OCI-LY7 (cell line): ENCODE measurements at regions not wholly inside any gene's neighbourhood (a gene's known extent, or its start where the extent isn't known, plus 50 kb on each side); places are given as distances from the start of the nearest gene placed in this dataset.

ENCODE experiments used
- BruUV-seq: library from RNA; stranded (reverse); fragments of 400-500 nt; replicated peaks from 2 replicates; lab custom pipeline; 2021; lab: Mats Ljungman, UMichigan
- CTCF ChIA-PET: fragments of 300-600 bp; sonication (Branson Sonifier 250); formaldehyde crosslinking; loops from one replicate; lab custom pipeline; 2022; ENCODE audit warnings: antibody characterized with exemption; ENCODE audit not compliant: unreplicated experiment; lab: Charles Lee
- POLR2A ChIA-PET: fragments of 300-600 bp; sonication (Branson Sonifier 250); formaldehyde crosslinking; loops from one replicate; lab custom pipeline; 2022; ENCODE audit warnings: antibody characterized with exemption; lab: Charles Lee
- DNase-seq: peaks from one replicate; pipeline ENCODE4 v3.0.0-alpha.2; 2015; ENCODE audit warnings: low spot score
- H2AFZ ChIP-seq: fragments of 200-600 bp; sonication (generic), shearing (Covaris generic); 2 replicates; pipeline ENCODE4 v1.6.1; 2014; ENCODE audit warnings: mild to moderate bottlenecking, antibody characterized with exemption, low read length, moderate library complexity
- H3K27ac ChIP-seq: fragments of 200-600 bp; sonication (generic); 2 replicates; pipeline ENCODE4 v1.5.1; 2014; ENCODE audit warnings: mixed run types, low read depth, mild to moderate bottlenecking, moderate library complexity, low read length, inconsistent platforms; ENCODE audit not compliant: poor library complexity, severe bottlenecking
- H3K36me3 ChIP-seq: fragments of 200-600 bp; sonication (generic); 2 replicates; pipeline ENCODE4 v1.6.1; 2014; ENCODE audit warnings: mild to moderate bottlenecking, antibody characterized with exemption, low read length, moderate library complexity, mixed read lengths; ENCODE audit not compliant: insufficient read depth
- H3K4me1 ChIP-seq: fragments of 200-600 bp; sonication (generic); 2 replicates; pipeline ENCODE4 v1.5.1; 2014; ENCODE audit warnings: mild to moderate bottlenecking, low read length; ENCODE audit not compliant: insufficient read depth, poor library complexity, severe bottlenecking
- H3K4me2 ChIP-seq: fragments of 200-600 bp; sonication (generic); 2 replicates; pipeline ENCODE4 v1.6.1; 2014; ENCODE audit warnings: mild to moderate bottlenecking, low read length
- H3K4me3 ChIP-seq: fragments of 200-600 bp; sonication (generic); 2 replicates; pipeline ENCODE4 v1.5.1; 2014; ENCODE audit warnings: mild to moderate bottlenecking, low read depth, low read length; ENCODE audit not compliant: poor library complexity, severe bottlenecking
- H3K79me2 ChIP-seq: fragments of 200-600 bp; sonication (generic); 2 replicates; pipeline ENCODE4 v1.6.1; 2016; ENCODE audit warnings: low read depth, mild to moderate bottlenecking, low read length, moderate library complexity, mixed read lengths; ENCODE audit not compliant: insufficient read depth
- H3K9me2 ChIP-seq: fragments of 200-600 bp; sonication (generic); 2 replicates; pipeline ENCODE4 v1.6.1; 2016; ENCODE audit warnings: mild to moderate bottlenecking, low read length, mixed read lengths; ENCODE audit not compliant: insufficient read depth
- H3K9me3 ChIP-seq: fragments of 200-600 bp; sonication (generic); 2 replicates; pipeline ENCODE4 v1.6.1; 2014; ENCODE audit warnings: mild to moderate bottlenecking, mixed run types, low read length, mixed read lengths
- H4K20me1 ChIP-seq: fragments of 200-600 bp; sonication (generic); 2 replicates; pipeline ENCODE4 v1.6.1; 2014; ENCODE audit warnings: mild to moderate bottlenecking, antibody characterized with exemption, low read length, moderate library complexity, mixed read lengths; ENCODE audit not compliant: insufficient read depth
- EZH2phosphoT487 ChIP-seq: fragments of 200-600 bp; sonication (generic); IDR thresholded peaks from 2 replicates; pipeline ENCODE4 v1.6.1; 2018; ENCODE audit warnings: low read depth, borderline replicate concordance, mild to moderate bottlenecking, mixed run types, antibody characterized with exemption, low read length, moderate library complexity, mixed read lengths
- intact Hi-C: fragments of 100-400 bp; cut with micrococcal nuclease; formaldehyde crosslinking; loops from one replicate; pipeline ENCODE4 v1.10.0; 2022; ENCODE audit not compliant: unreplicated experiment
- TF ChIP-seq, protein P1 (sequence below): fragments of 200-600 bp; sonication (generic); conservative IDR thresholded peaks from 2 replicates; pipeline ENCODE4 v1.5.1; 2014; ENCODE audit warnings: mild to moderate bottlenecking, antibody characterized with exemption, low read length, moderate library complexity, mixed read lengths

DNA sequence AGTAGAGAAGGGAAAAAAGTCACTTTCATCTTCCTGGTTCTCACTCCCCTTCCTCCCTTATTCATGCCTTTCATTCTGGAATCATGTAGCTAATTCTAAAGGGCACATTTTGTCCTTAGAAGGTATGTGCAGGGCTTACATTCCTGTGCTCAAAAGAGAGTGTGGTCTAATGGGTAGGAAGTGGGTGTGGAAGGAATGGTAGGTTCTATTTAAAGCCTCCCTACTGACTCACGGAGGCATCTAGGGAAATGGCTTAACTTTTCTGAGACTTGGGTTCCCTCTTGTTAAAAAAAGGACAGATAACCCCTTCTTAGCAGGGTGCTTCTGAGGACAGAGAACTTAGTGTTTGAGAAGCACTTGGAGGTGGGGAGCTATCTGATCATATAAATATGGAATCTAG, 249.3 kb upstream of the DUSP10 start:
- Histone ChIP-seq H3K4me1 (no peaks in the 10 kb centered on the region), H3K9me2 (no peaks in the 10 kb centered on the region), H3K4me2 (no peak overlapping the region), H3K9me3 (no peaks in the 10 kb centered on the region), H4K20me1 (no peaks in the 10 kb centered on the region), H3K4me3 (no peak overlapping the region), H2AFZ (no peak overlapping the region), H3K79me2 (no peaks in the 10 kb centered on the region), H3K27ac (no peak overlapping the region), H3K36me3 (no peaks in the 10 kb centered on the region)
- CTCF ChIA-PET, result no interaction called here
- no peak for DNase-seq
- POLR2A ChIA-PET, result interaction anchor here (0.5 kb wide), 1 partner anchor 32 kb away, joined by 3 read pairs; no protein-coding TSS in a partner anchor
- intact Hi-C loops, result no loop called here
- BruUV-seq, result no TSS peak
- TF ChIP-seq, protein P1, sequence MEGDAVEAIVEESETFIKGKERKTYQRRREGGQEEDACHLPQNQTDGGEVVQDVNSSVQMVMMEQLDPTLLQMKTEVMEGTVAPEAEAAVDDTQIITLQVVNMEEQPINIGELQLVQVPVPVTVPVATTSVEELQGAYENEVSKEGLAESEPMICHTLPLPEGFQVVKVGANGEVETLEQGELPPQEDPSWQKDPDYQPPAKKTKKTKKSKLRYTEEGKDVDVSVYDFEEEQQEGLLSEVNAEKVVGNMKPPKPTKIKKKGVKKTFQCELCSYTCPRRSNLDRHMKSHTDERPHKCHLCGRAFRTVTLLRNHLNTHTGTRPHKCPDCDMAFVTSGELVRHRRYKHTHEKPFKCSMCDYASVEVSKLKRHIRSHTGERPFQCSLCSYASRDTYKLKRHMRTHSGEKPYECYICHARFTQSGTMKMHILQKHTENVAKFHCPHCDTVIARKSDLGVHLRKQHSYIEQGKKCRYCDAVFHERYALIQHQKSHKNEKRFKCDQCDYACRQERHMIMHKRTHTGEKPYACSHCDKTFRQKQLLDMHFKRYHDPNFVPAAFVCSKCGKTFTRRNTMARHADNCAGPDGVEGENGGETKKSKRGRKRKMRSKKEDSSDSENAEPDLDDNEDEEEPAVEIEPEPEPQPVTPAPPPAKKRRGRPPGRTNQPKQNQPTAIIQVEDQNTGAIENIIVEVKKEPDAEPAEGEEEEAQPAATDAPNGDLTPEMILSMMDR, result no peak
- TF ChIP-seq EZH2phosphoT487, result no peak

DNA sequence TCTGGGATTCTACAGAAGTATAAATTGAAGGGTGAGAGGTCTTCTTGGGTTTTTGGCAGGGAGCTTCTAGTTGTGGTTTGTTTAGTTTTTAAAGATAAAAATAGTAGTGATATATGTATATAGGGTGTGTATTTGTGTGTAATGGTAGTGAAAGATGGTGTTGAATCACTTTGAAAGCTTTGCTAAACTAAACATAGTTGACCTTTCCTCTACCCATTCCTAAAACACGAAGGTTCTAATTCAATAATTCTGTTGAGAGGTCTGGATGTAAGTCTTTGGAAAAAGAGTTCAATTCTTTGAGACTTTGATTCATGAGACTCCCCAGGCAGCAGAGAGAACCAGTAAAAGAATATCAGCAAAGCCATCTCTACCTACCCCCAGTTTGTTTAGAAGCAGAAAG, 247.9 kb upstream of the DUSP10 start:
- no peaks in the 10 kb centered on the region for H3K79me2 ChIP-seq
- H3K4me3 ChIP-seq, result no peak overlapping the region
- no peak overlapping the region for H3K27ac ChIP-seq
- no peaks in the 10 kb centered on the region for H3K9me3 ChIP-seq
- intact Hi-C loops, result no loop called here
- DNase-seq, result no peak
- H3K4me2 ChIP-seq, result no peak overlapping the region
- H2AFZ ChIP-seq, result no peak overlapping the region
- H3K36me3 ChIP-seq, result no peaks in the 10 kb centered on the region
- TF ChIP-seq, protein P1, result no peak
- TF ChIP-seq EZH2phosphoT487, result no peak
- H4K20me1 ChIP-seq, result no peaks in the 10 kb centered on the region
- no peaks in the 10 kb centered on the region for H3K9me2 ChIP-seq
- CTCF ChIA-PET, result no interaction called here
- POLR2A ChIA-PET, result no interaction called here
- no TSS peak for BruUV-seq
- no peaks in the 10 kb centered on the region for H3K4me1 ChIP-seq

DNA sequence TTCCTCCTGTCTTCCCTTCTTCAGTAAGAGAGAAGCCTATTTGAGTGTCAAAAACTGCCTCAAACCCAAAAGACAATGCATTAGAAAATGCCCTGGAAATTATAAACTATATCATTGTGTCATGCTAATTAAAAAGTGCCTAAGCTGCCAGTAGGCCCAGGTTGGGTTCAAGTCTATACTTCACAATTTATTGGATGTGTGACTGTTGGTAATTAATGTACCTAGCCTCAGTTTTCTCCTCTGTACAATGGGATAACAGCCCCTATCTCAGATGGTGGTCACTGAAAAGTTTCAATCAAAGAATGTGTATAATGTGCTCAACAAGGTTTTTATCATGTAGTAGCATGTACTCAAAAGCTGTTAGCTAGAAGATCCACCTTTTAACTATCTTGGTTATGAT, 246.9 kb upstream of the DUSP10 start:
- H3K9me3 ChIP-seq, result no peaks in the 10 kb centered on the region

More for the DNA sequence above, 246.9 kb upstream of the DUSP10 start:
- no peaks in the 10 kb centered on the region for H4K20me1 ChIP-seq
- DNase-seq, result no peak
- ChIA-PET POLR2A (no interaction called here), CTCF (no interaction called here)
- no peak for TF ChIP-seq EZH2phosphoT487
- TF ChIP-seq, protein P1, result no peak
- no peak overlapping the region for H3K27ac ChIP-seq
- intact Hi-C loops, result no loop called here
- H3K4me1 ChIP-seq, result no peaks in the 10 kb centered on the region
- H3K79me2 ChIP-seq, result no peaks in the 10 kb centered on the region
- no peak overlapping the region for H3K4me3 ChIP-seq
- no peaks in the 10 kb centered on the region for H3K9me2 ChIP-seq
- BruUV-seq, result no TSS peak
- H3K36me3 ChIP-seq, result no peaks in the 10 kb centered on the region
- H3K4me2 ChIP-seq, result no peak overlapping the region
- H2AFZ ChIP-seq, result no peak overlapping the region
